Ishikawa (cell line): ENCODE measurements at regions not wholly inside any gene's neighbourhood (a gene's known extent, or its start where the extent isn't known, plus 50 kb on each side); places are given as distances from the start of the nearest gene placed in this dataset.

ENCODE experiments used
- CEBPB ChIP-seq: IDR thresholded peaks from 2 replicates; pipeline ENCODE4 v1.6.1; 2012
- CREB1 ChIP-seq: IDR thresholded peaks from 2 replicates; pipeline ENCODE4 v1.6.1; 2012; ENCODE audit warnings: low read depth
- EGR1 ChIP-seq: IDR thresholded peaks from 2 replicates; pipeline ENCODE4 v1.6.1; 2012
- EP300 ChIP-seq: IDR thresholded peaks from 2 replicates; pipeline ENCODE4 v1.6.1; 2012; ENCODE audit warnings: borderline replicate concordance
- NFIC ChIP-seq: IDR thresholded peaks from 2 replicates; pipeline ENCODE4 v1.6.1; 2012
- RAD21 ChIP-seq: IDR thresholded peaks from 2 replicates; pipeline ENCODE4 v1.6.1; 2012; ENCODE audit warnings: low read depth
- TAF1 ChIP-seq: IDR thresholded peaks from 2 replicates; pipeline ENCODE4 v1.6.1; 2012; ENCODE audit warnings: low read depth, mild to moderate bottlenecking
- TCF12 ChIP-seq: IDR thresholded peaks from 2 replicates; pipeline ENCODE4 v1.6.1; 2012; ENCODE audit warnings: low read depth
- TEAD4 ChIP-seq: IDR thresholded peaks from 2 replicates; pipeline ENCODE4 v1.6.1; 2012
- YY1 ChIP-seq: IDR thresholded peaks from 2 replicates; pipeline ENCODE4 v1.6.1; 2012; ENCODE audit warnings: low read depth
- ZBTB7A ChIP-seq: IDR thresholded peaks from 2 replicates; pipeline ENCODE4 v1.6.1; 2012; ENCODE audit warnings: low read depth
- TF ChIP-seq, protein P1 (sequence below): IDR thresholded peaks from 2 replicates; pipeline ENCODE4 v1.6.1; 2012
- TF ChIP-seq, protein P2 (sequence below): IDR thresholded peaks from 2 replicates; pipeline ENCODE4 v1.6.1; 2012
- TF ChIP-seq, protein P3 (sequence below): IDR thresholded peaks from 2 replicates; pipeline ENCODE4 v1.6.1; 2012; ENCODE audit warnings: low read depth, mild to moderate bottlenecking

DNA sequence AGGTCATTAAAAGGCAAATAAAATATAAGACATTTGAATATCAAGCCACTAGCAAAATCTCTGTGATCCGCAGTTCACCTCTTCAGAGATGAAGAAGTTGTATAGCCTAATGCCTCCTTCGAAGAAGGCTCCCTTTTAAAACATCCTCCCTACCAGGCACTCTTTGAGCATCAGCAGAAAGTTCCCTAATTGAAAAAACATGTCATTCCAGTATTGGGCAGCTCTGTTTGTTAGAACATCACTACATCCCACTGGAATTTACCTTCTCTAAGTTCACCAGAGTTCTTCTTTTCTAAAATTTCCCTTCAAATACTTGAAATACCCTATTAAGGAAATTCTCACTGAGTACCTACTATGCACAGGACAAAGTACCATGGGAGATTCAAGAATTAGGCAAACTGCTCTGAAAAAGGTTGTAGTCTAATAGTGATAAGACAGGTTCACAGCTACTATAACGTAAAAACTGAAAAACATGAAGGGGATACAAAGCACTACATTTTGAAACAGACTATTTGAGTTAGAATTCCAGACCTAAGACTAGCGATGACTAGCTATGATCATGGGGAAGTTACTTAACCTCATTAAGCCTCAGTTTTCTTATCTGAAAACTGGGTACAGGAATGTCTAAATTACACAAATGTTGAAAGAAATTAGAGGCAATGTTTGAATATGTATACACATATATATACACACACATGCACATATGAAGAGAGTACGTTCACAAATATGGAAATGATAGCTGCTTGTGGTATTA, 128.7 kb downstream of the ELAPOR2 start:
- TF ChIP-seq TEAD4 = no peak
- TF ChIP-seq TCF12 = no peak
- no peak for TF ChIP-seq YY1
- TF ChIP-seq, protein P1, sequence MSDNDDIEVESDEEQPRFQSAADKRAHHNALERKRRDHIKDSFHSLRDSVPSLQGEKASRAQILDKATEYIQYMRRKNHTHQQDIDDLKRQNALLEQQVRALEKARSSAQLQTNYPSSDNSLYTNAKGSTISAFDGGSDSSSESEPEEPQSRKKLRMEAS = no peak

DNA sequence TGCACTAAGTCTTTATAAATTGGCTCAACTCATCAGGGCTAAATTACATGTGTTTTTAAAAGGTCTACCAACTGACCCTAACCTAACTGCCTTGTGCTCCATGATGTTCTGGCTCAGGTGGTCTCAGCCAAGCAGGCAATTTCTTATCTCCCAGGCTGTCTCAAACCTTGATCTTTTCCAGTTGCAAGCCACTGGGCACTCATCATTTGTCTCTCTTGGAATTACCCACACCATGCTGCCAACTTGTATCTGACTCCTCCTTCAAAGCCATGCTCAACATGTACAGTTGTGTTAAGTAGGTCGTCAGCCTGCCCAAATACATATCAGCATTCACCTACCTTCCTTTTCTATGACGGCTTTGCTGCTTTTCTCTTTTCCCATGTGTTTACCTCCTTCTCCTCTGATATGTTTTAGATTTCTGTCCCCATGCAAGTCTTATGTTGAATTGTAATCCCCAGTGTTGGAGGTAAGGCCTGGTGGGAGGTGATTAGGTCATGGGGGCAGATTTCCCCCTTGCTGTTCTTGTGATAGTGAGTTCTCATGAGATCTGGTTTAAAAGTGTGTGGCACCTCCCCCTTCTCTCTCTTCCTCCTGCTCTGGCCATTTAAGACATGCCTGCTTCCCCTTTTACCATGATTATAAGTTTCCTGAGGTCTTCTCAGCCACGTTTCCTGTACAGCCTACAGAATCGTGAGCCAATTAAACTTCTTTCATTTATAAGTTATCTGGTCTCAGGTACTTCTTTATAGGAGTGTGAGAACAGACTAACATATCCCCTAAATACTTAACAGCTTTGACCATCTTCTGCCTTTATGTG, 130.0 kb downstream of the ELAPOR2 start:
- TF ChIP-seq, protein P2, sequence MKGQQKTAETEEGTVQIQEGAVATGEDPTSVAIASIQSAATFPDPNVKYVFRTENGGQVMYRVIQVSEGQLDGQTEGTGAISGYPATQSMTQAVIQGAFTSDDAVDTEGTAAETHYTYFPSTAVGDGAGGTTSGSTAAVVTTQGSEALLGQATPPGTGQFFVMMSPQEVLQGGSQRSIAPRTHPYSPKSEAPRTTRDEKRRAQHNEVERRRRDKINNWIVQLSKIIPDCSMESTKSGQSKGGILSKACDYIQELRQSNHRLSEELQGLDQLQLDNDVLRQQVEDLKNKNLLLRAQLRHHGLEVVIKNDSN = no peak

DNA sequence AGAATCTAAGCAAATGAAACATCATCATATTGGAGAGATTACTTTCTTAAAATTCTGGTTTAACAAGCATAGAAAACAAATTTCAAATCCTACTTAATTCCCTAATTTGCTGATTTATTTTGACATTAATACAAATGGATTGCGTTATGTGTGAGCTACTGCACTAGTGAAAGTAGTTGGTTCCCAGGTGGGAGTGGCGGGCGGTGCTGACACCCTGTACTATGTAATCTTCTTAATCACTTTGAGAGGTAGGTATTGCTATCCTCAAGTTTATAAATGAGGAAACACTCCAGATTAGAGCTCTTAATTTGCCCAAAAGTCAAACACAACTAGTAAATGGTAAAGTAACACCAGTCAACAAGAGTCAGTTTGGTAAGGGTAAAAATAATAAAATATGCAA, 131.1 kb downstream of the ELAPOR2 start:
- TF ChIP-seq YY1 (no peak), NFIC (no peak), EGR1 (no peak), TAF1 (no peak), ZBTB7A (no peak)
- TF ChIP-seq, protein P2 = no peak
- TF ChIP-seq, protein P1 = no peak

DNA sequence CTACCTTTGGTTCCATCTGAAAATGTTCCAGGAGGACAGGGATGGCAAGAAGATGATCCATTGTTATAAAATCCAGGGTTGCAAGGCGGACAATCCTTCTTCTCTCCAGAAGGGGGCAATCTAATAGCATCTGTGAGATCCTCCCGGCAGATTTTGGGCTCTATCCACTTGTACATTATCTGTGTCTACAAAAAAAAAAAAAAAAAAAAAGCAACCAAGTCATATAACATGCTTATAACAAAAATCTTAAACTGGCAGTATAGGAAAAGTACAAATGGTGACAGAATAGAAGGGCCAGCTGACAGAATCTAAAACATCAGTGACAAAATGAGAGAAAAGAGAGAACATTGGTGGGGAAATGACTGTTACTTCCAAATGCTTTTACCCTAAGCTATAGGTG, 132.7 kb downstream of the ELAPOR2 start:
- TF ChIP-seq YY1 (no peak), RAD21 (peak; percentile 62)

DNA sequence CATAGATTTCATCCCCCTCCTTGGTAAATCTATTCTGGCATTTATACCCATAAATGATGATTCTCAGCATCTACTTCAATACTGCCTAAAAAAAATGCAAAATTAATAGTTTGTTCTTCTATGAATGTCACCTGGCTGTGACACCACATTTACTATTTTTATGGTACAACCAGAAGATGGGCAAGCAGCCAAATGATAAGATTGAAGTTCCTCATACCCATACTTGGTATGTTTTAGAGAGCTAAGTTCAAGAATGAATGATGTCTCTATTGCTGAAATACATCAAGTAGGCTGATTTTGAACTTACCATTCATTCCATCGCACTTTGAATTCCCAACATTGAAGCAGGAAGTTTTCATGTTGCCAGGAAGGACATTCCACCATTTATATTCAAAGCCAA, 134.2 kb downstream of the ELAPOR2 start:
- TF ChIP-seq YY1 (no peak), NFIC (no peak), EP300 (no peak), CREB1 (no peak), ZBTB7A (no peak), TEAD4 (no peak), EGR1 (no peak), CEBPB (no peak), TAF1 (no peak)
- TF ChIP-seq, protein P2 = no peak
- TF ChIP-seq, protein P1 = no peak

DNA sequence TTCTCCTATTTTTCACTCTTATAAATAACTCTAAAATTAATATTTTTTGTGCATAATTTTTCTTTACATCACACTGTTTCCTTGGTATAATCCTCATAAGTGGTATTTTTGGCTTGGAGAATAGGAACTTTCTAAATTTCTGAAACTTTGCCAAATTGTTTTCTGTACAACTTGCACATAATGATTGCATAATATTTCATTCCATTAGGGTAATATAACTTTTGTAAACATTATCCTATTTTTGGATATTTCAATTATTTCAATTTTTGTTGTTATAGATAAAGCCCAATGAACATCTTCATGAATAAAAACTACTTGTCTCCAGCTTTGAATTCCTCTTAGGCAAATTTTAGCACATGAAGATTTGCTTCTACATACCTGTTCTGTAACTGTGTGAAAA, 135.9 kb downstream of the ELAPOR2 start:
- TF ChIP-seq, protein P3, sequence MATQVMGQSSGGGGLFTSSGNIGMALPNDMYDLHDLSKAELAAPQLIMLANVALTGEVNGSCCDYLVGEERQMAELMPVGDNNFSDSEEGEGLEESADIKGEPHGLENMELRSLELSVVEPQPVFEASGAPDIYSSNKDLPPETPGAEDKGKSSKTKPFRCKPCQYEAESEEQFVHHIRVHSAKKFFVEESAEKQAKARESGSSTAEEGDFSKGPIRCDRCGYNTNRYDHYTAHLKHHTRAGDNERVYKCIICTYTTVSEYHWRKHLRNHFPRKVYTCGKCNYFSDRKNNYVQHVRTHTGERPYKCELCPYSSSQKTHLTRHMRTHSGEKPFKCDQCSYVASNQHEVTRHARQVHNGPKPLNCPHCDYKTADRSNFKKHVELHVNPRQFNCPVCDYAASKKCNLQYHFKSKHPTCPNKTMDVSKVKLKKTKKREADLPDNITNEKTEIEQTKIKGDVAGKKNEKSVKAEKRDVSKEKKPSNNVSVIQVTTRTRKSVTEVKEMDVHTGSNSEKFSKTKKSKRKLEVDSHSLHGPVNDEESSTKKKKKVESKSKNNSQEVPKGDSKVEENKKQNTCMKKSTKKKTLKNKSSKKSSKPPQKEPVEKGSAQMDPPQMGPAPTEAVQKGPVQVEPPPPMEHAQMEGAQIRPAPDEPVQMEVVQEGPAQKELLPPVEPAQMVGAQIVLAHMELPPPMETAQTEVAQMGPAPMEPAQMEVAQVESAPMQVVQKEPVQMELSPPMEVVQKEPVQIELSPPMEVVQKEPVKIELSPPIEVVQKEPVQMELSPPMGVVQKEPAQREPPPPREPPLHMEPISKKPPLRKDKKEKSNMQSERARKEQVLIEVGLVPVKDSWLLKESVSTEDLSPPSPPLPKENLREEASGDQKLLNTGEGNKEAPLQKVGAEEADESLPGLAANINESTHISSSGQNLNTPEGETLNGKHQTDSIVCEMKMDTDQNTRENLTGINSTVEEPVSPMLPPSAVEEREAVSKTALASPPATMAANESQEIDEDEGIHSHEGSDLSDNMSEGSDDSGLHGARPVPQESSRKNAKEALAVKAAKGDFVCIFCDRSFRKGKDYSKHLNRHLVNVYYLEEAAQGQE = no peak

DNA sequence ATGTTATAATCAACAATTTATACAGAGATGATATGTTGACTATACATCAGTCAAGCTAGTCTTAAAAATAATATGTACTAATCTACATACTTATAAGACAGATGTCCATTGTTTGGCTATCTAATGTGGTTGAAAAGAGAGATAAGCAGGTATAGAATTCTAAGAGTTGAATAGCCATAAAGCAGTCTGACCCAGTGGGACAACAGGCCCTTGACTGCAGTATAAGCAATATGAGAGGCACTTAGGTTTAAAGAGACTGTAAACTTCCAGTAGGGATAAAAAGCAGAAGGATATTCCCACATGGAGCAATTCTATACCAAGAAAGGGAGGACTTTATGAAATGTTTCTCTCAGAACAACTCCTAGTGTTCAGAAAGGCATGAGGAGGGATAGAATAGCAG, 139.3 kb downstream of the ELAPOR2 start:
- TF ChIP-seq TEAD4 (no peak), EP300 (no peak), TAF1 (no peak), ZBTB7A (no peak), YY1 (no peak), NFIC (no peak), TCF12 (no peak), EGR1 (no peak), RAD21 (no peak), CEBPB (no peak), CREB1 (no peak)
- TF ChIP-seq, protein P3 = no peak
- TF ChIP-seq, protein P2 = no peak
- TF ChIP-seq, protein P1 = no peak
